ENCODE measurements at regions not wholly inside any gene's neighbourhood (a gene's known extent, or its start where the extent isn't known, plus 50 kb on each side); places are given as distances from the start of the nearest gene placed in this dataset.
"Not testable (repeated sequence)": the region's sequence is repeated elsewhere in the genome, so short reads cannot be mapped to it uniquely, and the experiment has no call there.

- H3K9me3 ChIP-seq (ENCODE audit: insufficient read depth in 2 of 2, low read depth in 1 of 2, low read length in 1 of 2); H2AK5ac ChIP-seq (ENCODE audit: low read depth, low read length); DNase-seq (ENCODE audit: low read depth in 1 of 2, low spot score in 2 of 2); H3K56ac ChIP-seq (replicated peaks; ENCODE audit: insufficient read length, low read depth, low read length); H4K91ac ChIP-seq (replicated peaks; ENCODE audit: insufficient read length, low read length); H3K27me3 ChIP-seq (replicated peaks in 1 of 4; ENCODE audit: control insufficient read depth in 3 of 4, extremely low read depth in 1 of 4, insufficient read depth in 3 of 4, low read length in 3 of 4); H3K23me2 ChIP-seq (ENCODE audit: low read depth, low read length); H4K20me1 ChIP-seq (replicated peaks in 1 of 2; ENCODE audit: control insufficient read depth in 1 of 2, insufficient read depth in 2 of 2, low read length in 2 of 2); H3K18ac ChIP-seq (ENCODE audit: extremely low read depth, low read length); H3K36me3 ChIP-seq (ENCODE audit: control insufficient read depth in 2 of 4, insufficient read depth in 4 of 4, low read length in 3 of 4); H2BK120ac ChIP-seq (replicated peaks; ENCODE audit: low read depth, low read length); H3K79me1 ChIP-seq (ENCODE audit: low read depth, low read length); FAIRE-seq; H3K23ac ChIP-seq (ENCODE audit: insufficient read length); H2BK15ac ChIP-seq (ENCODE audit: low read length); H3K4me2 ChIP-seq (ENCODE audit: insufficient read depth in 1 of 2, low read depth in 2 of 2, low read length in 2 of 2); H2BK5ac ChIP-seq (ENCODE audit: low read depth, low read length); H4K5ac ChIP-seq (ENCODE audit: insufficient read length, low read depth, low read length); H3K27ac ChIP-seq (ENCODE audit: low read depth, low read length); H2BK12ac ChIP-seq (ENCODE audit: low read depth, low read length); H3K4ac ChIP-seq (replicated peaks; ENCODE audit: insufficient read length, low read depth, low read length); H3K14ac ChIP-seq (ENCODE audit: insufficient read length); H2BK20ac ChIP-seq (ENCODE audit: low read length); POLR2A ChIA-PET (ENCODE audit: partially characterized antibody); H3K9ac ChIP-seq (replicated peaks in 1 of 4; ENCODE audit: extremely low read depth in 1 of 4, low read depth in 3 of 4, low read length in 3 of 4); H3K4me1 ChIP-seq (replicated peaks in 1 of 4; ENCODE audit: control insufficient read depth in 3 of 4, insufficient read depth in 4 of 4, low read length in 3 of 4); H4K8ac ChIP-seq (ENCODE audit: extremely low read depth, insufficient read depth, low read length); H3K4me3 ChIP-seq (ENCODE audit: extremely low read depth in 1 of 4, insufficient read depth in 2 of 4, low read depth in 3 of 4, low read length in 4 of 4); H3K79me2 ChIP-seq (ENCODE audit: control insufficient read depth in 1 of 2, insufficient read depth in 2 of 2, low read length in 2 of 2): not testable (repeated sequence)
- WGBS, 2 experiments (ENCODE audit: extremely low coverage in 1 of 2, insufficient coverage in 1 of 2, insufficient read length in 1 of 2, insufficient replicate concordance in 2 of 2, low coverage in 1 of 2, low lambda C conversion rate in 2 of 2, missing lambda C conversion rate in 1 of 2): 90% methylated on average over 10 of the region's 17 CpGs; no CpG with 5 or more reads in 1 of the 2 experiments
- CTCF ChIA-PET (ENCODE audit: partially characterized antibody): interaction anchor here (1.3 kb wide), 1 partner anchor 10 kb away, joined by 5 read pairs; no protein-coding TSS in a partner anchor
- H2AFZ ChIP-seq (ENCODE audit: low read length): peak overlapping the region; percentile 78; the same call in 1 of the 2 replicates
These were observed 244.0 kb upstream of the MGAT5 start for GRCh38 chr2:134009906-134010305.

All from H1 (cell line).